DMS114 treated with DMSO at 0.1 percent for 48 hours (cell line): ENCODE measurements at regions not wholly inside any gene's neighbourhood (a gene's known extent, or its start where the extent isn't known, plus 50 kb on each side); places are given as distances from the start of the nearest gene placed in this dataset.

Source experiments
- DNase-seq: peaks from one replicate; lab custom pipeline; 2025; ENCODE audit not compliant: unreplicated experiment; lab: John Stamatoyannopoulos, UW

- DNase-seq, result no peak
Observed at GRCh38 chr5:6914347-6914746, 201.1 kb downstream of the TENT4A start.

GRCh38 chr5:6915574-6915973 is 202.3 kb downstream of the TENT4A start:
- DNase-seq, result no peak

- DNase-seq, result no peak
Observed at GRCh38 chr5:6918255-6918654, 205.0 kb downstream of the TENT4A start.

GRCh38 chr5:6920628-6921256 is 207.5 kb downstream of the TENT4A start:
- DNase-seq, result no peak

- no peak for DNase-seq
Observed at GRCh38 chr5:6926491-6927038, 213.3 kb downstream of the TENT4A start.

GRCh38 chr5:6936031-6936430 is 222.8 kb downstream of the TENT4A start:
- DNase-seq, result no peak

GRCh38 chr5:6937677-6938076 is 224.4 kb downstream of the TENT4A start:
- DNase-seq, result no peak

- no peak for DNase-seq
Observed at GRCh38 chr5:6941631-6942030, 228.4 kb downstream of the TENT4A start.

- DNase-seq, result no peak
Observed at GRCh38 chr5:6943197-6944112, 230.2 kb downstream of the TENT4A start.

- no peak for DNase-seq
Observed at GRCh38 chr5:6948562-6948961, 235.3 kb downstream of the TENT4A start.

GRCh38 chr5:6949230-6949629 is 236.0 kb downstream of the TENT4A start:
- no peak for DNase-seq

- DNase-seq, result no peak
Observed at GRCh38 chr5:6950250-6950649, 237.0 kb downstream of the TENT4A start.

- no peak for DNase-seq
Observed at GRCh38 chr5:6950860-6951259, 237.6 kb downstream of the TENT4A start.

- no peak for DNase-seq
Observed at GRCh38 chr5:6961123-6961522, 247.9 kb downstream of the TENT4A start.

- no peak for DNase-seq
Observed at GRCh38 chr5:6961837-6962635, 248.8 kb downstream of the TENT4A start.

GRCh38 chr5:6976971-6977370 is 263.7 kb downstream of the TENT4A start:
- DNase-seq, result no peak

GRCh38 chr5:6979061-6979460 is 265.8 kb downstream of the TENT4A start:
- DNase-seq, result no peak

- DNase-seq, result no peak
Observed at GRCh38 chr5:6989230-6989629, 276.0 kb downstream of the TENT4A start.

- no peak for DNase-seq
Observed at GRCh38 chr5:6994097-6994496, 280.9 kb downstream of the TENT4A start.

- DNase-seq, result no peak
Observed at GRCh38 chr5:6995115-6995514, 281.9 kb downstream of the TENT4A start.

GRCh38 chr5:7000310-7000709 is 287.1 kb downstream of the TENT4A start:
- DNase-seq, result no peak
